HUES48 (cell line): ENCODE measurements at regions not wholly inside any gene's neighbourhood (a gene's known extent, or its start where the extent isn't known, plus 50 kb on each side); places are given as distances from the start of the nearest gene placed in this dataset.

Experiments used
- H3K27ac ChIP-seq: one replicate; pipeline ENCODE4 v1.7.0; 2013; ENCODE audit warnings: low read depth, low read length, inconsistent platforms
- H3K27me3 ChIP-seq: 2 replicates; pipeline ENCODE4 v1.6.1; 2013; ENCODE audit warnings: mild to moderate bottlenecking, low read length; ENCODE audit not compliant: control insufficient read depth, insufficient read depth
- H3K36me3 ChIP-seq: 2 replicates; pipeline ENCODE4 v1.6.1; 2013; ENCODE audit warnings: low read length; ENCODE audit not compliant: control insufficient read depth, insufficient read depth
- H3K4me1 ChIP-seq: 2 replicates; pipeline ENCODE4 v1.6.1; 2013; ENCODE audit warnings: mild to moderate bottlenecking, low read length; ENCODE audit not compliant: control insufficient read depth, insufficient read depth
- H3K4me3 ChIP-seq: 2 replicates; pipeline ENCODE4 v1.5.1; 2013; ENCODE audit warnings: mild to moderate bottlenecking, low read depth, low read length
- H3K9ac ChIP-seq: 2 replicates; pipeline ENCODE4 v1.6.1; 2013; ENCODE audit warnings: mild to moderate bottlenecking, low read depth, low read length, moderate library complexity
- H3K9me3 ChIP-seq: 2 replicates; pipeline ENCODE4 v1.6.1; 2013; ENCODE audit warnings: low read length; ENCODE audit not compliant: control insufficient read depth, insufficient read depth

- Histone ChIP-seq H3K27ac (no peak overlapping the region), H3K9me3 (0 out of 2 replicates have a peak, but pooled peaks cover 3% of the 10 kb centered on the region), H3K4me1 (0 out of 2 replicates have a peak, but pooled peaks cover 5% of the 10 kb centered on the region), H3K9ac (no peak overlapping the region), H3K27me3 (no peaks in the 10 kb centered on the region), H3K36me3 (no peaks in the 10 kb centered on the region), H3K4me3 (no peak overlapping the region)
Observed at GRCh38 chr19:30314805-30315155, 57.4 kb upstream of the ZNF536 start.

DNA sequence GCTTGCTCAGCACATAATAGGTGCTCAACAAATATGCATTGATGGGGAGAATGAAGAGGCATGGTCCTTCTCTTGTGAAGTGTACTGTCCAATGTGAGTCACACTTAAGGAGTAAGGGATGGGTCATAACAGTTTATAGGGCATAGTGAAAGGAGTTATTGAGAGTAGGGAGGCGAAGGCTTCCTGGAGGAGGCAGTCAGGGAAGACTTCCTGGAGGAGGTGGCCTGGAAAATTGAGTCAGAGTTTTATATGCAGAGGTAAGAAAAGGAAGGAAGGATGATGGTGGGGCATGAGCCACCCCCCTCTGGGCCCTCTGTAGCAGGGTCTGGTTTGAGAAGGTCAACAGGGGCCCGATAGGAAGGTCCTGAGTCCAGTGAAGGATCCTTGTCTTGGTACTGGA is 57.0 kb upstream of the ZNF536 start:
- Histone ChIP-seq H3K4me1 (0 out of 2 replicates have a peak, but pooled peaks cover 5% of the 10 kb centered on the region), H3K4me3 (no peak overlapping the region), H3K9ac (no peak overlapping the region), H3K36me3 (no peaks in the 10 kb centered on the region), H3K9me3 (0 out of 2 replicates have a peak, but pooled peaks cover 3% of the 10 kb centered on the region), H3K27ac (no peak overlapping the region), H3K27me3 (no peaks in the 10 kb centered on the region)

- Histone ChIP-seq H3K4me3 (no peak overlapping the region), H3K9me3 (0 out of 2 replicates have a peak, but pooled peaks cover 3% of the 10 kb centered on the region), H3K9ac (no peak overlapping the region), H3K36me3 (no peaks in the 10 kb centered on the region), H3K4me1 (0 out of 2 replicates have a peak, but pooled peaks cover 5% of the 10 kb centered on the region), H3K27ac (no peak overlapping the region), H3K27me3 (no peaks in the 10 kb centered on the region)
Observed at GRCh38 chr19:30316000-30316491, 56.1 kb upstream of the ZNF536 start.

DNA sequence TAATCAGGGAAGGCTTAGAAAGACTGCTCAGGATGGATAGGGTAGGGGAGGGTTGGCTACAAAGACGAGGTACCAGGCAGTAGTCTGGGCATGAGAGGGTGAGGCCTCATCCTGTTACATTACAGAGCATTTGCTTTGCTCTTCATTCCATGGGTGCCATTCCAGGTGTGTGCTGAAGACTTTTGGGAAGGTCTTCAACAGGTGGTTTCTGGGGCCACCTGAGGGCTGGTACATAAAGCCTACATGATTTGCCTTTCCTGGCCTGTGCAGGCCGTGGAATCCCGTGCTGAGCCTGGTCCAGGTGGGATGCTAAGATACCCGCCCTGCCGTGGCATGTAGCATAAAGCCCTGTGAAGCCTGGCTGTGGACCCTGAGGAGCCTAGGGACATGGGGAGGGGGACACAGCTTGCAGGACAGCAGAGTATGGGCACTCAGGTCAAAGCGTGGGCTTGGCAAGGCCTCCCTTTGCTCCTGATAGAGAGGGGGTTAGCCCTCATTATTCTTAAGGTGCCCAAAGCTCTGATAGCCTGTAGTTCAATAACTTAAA is 55.6 kb upstream of the ZNF536 start:
- no peaks in the 10 kb centered on the region for H3K36me3 ChIP-seq
- H3K4me1 ChIP-seq = 0 out of 2 replicates have a peak, but pooled peaks cover 5% of the 10 kb centered on the region
- H3K9ac ChIP-seq = no peak overlapping the region
- no peak overlapping the region for H3K4me3 ChIP-seq
- no peak overlapping the region for H3K27ac ChIP-seq
- H3K27me3 ChIP-seq = no peaks in the 10 kb centered on the region
- 0 out of 2 replicates have a peak, but pooled peaks cover 3% of the 10 kb centered on the region for H3K9me3 ChIP-seq

DNA sequence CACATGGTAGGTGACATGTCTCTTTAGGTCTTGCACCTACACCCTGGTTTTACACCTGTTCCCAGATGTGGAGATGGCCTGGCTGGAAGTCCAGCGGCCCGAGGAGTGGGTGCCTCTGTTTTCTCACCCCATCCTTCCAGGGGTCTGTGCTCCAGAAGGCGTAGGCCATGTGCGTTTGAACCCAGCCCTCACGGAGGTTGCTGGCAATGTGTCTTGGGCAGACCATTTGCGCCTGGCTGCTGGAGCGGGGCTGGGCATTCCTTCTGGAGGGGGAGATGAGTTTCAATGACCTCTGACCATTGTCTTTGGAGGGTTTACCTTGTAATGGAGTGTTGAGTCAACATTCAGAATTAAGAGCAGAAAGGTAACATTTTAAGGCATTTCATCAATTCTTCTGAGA is 54.8 kb upstream of the ZNF536 start:
- Histone ChIP-seq H3K4me3 (no peak overlapping the region), H3K4me1 (0 out of 2 replicates have a peak, but pooled peaks cover 5% of the 10 kb centered on the region), H3K27ac (no peak overlapping the region), H3K36me3 (no peaks in the 10 kb centered on the region), H3K9me3 (0 out of 2 replicates have a peak, but pooled peaks cover 3% of the 10 kb centered on the region), H3K27me3 (no peaks in the 10 kb centered on the region), H3K9ac (no peak overlapping the region)

DNA sequence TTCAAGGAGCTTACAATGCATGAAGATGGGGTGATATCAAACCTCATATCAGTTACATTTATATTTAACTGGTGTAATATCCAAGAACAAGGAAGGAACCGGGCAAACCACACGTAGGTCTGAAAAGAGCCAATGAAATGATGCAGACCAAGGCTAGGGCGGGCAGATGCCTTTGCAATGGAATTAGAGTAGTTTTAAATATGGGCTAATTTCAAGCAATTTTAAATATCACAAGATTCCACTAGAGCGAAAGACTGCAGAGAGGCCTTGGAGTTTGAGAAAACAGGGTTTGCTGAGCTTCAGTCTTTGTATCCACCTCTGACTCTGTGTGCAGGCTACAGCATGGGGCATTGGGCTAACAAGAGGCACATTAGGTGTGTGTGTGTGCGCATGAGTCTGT is 53.9 kb upstream of the ZNF536 start:
- 0 out of 2 replicates have a peak, but pooled peaks cover 5% of the 10 kb centered on the region for H3K4me1 ChIP-seq
- H3K27me3 ChIP-seq = no peaks in the 10 kb centered on the region
- H3K4me3 ChIP-seq = no peak overlapping the region
- H3K9ac ChIP-seq = no peak overlapping the region
- no peaks in the 10 kb centered on the region for H3K36me3 ChIP-seq
- 0 out of 2 replicates have a peak, but pooled peaks cover 3% of the 10 kb centered on the region for H3K9me3 ChIP-seq
- no peak overlapping the region for H3K27ac ChIP-seq

- Histone ChIP-seq H3K27me3 (no peaks in the 10 kb centered on the region), H3K9ac (no peak overlapping the region), H3K27ac (no peak overlapping the region)
Observed at GRCh38 chr19:30318936-30319335, 53.2 kb upstream of the ZNF536 start.

GRCh38 chr19:30319411-30319810 is 52.8 kb upstream of the ZNF536 start:
- no peaks in the 10 kb centered on the region for H3K36me3 ChIP-seq
- H3K4me3 ChIP-seq = no peak overlapping the region
- H3K9ac ChIP-seq = no peak overlapping the region
- H3K4me1 ChIP-seq = 0 out of 2 replicates have a peak, but pooled peaks cover 5% of the 10 kb centered on the region
- H3K27ac ChIP-seq = no peak overlapping the region
- 0 out of 2 replicates have a peak, but pooled peaks cover 3% of the 10 kb centered on the region for H3K9me3 ChIP-seq
- H3K27me3 ChIP-seq = no peaks in the 10 kb centered on the region

More at GRCh38 chr19:30318936-30319335, 53.2 kb upstream of the ZNF536 start:
- H3K9me3 ChIP-seq = 0 out of 2 replicates have a peak, but pooled peaks cover 3% of the 10 kb centered on the region
- no peaks in the 10 kb centered on the region for H3K36me3 ChIP-seq
- 0 out of 2 replicates have a peak, but pooled peaks cover 5% of the 10 kb centered on the region for H3K4me1 ChIP-seq
- no peak overlapping the region for H3K4me3 ChIP-seq

- H3K9me3 ChIP-seq = 0 out of 2 replicates have a peak, but pooled peaks cover 3% of the 10 kb centered on the region
- H3K36me3 ChIP-seq = no peaks in the 10 kb centered on the region
- H3K4me1 ChIP-seq = 0 out of 2 replicates have a peak, but pooled peaks cover 5% of the 10 kb centered on the region
- H3K9ac ChIP-seq = no peak overlapping the region
- no peaks in the 10 kb centered on the region for H3K27me3 ChIP-seq
- H3K27ac ChIP-seq = no peak overlapping the region
- no peak overlapping the region for H3K4me3 ChIP-seq
Observed at GRCh38 chr19:30319876-30320275, 52.3 kb upstream of the ZNF536 start.

- Histone ChIP-seq H3K9me3 (0 out of 2 replicates have a peak, but pooled peaks cover 3% of the 10 kb centered on the region), H3K27me3 (no peaks in the 10 kb centered on the region), H3K4me3 (no peak overlapping the region), H3K9ac (no peak overlapping the region), H3K4me1 (0 out of 2 replicates have a peak, but pooled peaks cover 5% of the 10 kb centered on the region), H3K36me3 (no peaks in the 10 kb centered on the region), H3K27ac (no peak overlapping the region)
Observed at GRCh38 chr19:30320466-30320865, 51.7 kb upstream of the ZNF536 start.

GRCh38 chr19:30320916-30321315 is 51.3 kb upstream of the ZNF536 start:
- H3K9ac ChIP-seq = no peak overlapping the region
- no peak overlapping the region for H3K4me3 ChIP-seq
- 0 out of 2 replicates have a peak, but pooled peaks cover 5% of the 10 kb centered on the region for H3K4me1 ChIP-seq
- H3K27ac ChIP-seq = no peak overlapping the region
- H3K36me3 ChIP-seq = no peaks in the 10 kb centered on the region
- 0 out of 2 replicates have a peak, but pooled peaks cover 3% of the 10 kb centered on the region for H3K9me3 ChIP-seq
- H3K27me3 ChIP-seq = no peaks in the 10 kb centered on the region
